ENCODE measurements at regions not wholly inside any gene's neighbourhood (a gene's known extent, or its start where the extent isn't known, plus 50 kb on each side); places are given as distances from the start of the nearest gene placed in this dataset.

DNA sequence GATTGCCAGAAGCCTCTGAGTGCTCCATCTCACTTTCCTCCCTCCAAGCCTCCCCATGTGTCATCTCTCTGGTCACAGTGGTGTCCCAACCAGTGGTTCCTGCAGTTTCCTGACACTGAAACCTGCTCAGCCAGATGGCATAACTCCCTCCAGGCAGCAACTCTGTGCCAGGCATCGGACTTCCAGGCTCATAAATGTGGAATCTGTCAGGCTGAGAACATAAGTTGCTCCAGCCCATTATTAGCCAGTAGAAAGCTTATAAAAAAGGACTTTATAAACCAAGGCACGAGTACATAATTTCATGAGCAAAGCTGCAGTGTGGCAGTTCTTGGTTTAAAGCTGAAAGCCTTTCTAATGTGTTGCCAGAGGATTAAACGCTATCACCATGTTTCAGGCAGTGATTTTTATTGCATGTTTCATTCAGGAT lies 194.3 kb downstream of the DACT1 start:
- H3K4me1 ChIP-seq (ENCODE audit: control insufficient read depth, low read length), result no peaks in the 10 kb centered on the region
- TF ChIP-seq, protein P1, sequence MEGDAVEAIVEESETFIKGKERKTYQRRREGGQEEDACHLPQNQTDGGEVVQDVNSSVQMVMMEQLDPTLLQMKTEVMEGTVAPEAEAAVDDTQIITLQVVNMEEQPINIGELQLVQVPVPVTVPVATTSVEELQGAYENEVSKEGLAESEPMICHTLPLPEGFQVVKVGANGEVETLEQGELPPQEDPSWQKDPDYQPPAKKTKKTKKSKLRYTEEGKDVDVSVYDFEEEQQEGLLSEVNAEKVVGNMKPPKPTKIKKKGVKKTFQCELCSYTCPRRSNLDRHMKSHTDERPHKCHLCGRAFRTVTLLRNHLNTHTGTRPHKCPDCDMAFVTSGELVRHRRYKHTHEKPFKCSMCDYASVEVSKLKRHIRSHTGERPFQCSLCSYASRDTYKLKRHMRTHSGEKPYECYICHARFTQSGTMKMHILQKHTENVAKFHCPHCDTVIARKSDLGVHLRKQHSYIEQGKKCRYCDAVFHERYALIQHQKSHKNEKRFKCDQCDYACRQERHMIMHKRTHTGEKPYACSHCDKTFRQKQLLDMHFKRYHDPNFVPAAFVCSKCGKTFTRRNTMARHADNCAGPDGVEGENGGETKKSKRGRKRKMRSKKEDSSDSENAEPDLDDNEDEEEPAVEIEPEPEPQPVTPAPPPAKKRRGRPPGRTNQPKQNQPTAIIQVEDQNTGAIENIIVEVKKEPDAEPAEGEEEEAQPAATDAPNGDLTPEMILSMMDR (IDR thresholded peaks at IDR 0.05; ENCODE audit: low read depth, low read length, poor library complexity, severe bottlenecking), result no peak
- no peak for TF ChIP-seq EZH2phosphoT487 (IDR thresholded peaks at IDR 0.05; ENCODE audit: borderline replicate concordance, low read length)

GRCh38 chr14:58833634-58834378 lies 196.0 kb downstream of the DACT1 start:
- H3K27me3 ChIP-seq (ENCODE audit: control insufficient read depth, low read length), result no peaks in the 10 kb centered on the region
- no peaks in the 10 kb centered on the region for H3K4me1 ChIP-seq (ENCODE audit: control insufficient read depth, low read length)

More for the DNA sequence above, 194.3 kb downstream of the DACT1 start:
- no peaks in the 10 kb centered on the region for H3K36me3 ChIP-seq (ENCODE audit: control insufficient read depth, low read length)
- no peaks in the 10 kb centered on the region; the same call in 1 of the 2 replicates for H3K9me3 ChIP-seq (ENCODE audit: control insufficient read depth, insufficient read depth, low read length)
- H3F3A ChIP-seq (ENCODE audit: control insufficient read depth, insufficient read depth), result no peaks in the 10 kb centered on the region
- H4K20me1 ChIP-seq (ENCODE audit: control insufficient read depth, insufficient read depth, low read depth, low read length), result no peaks in the 10 kb centered on the region
- no peak overlapping the region for H3K4me3 ChIP-seq (ENCODE audit: low read length)
- H3K79me2 ChIP-seq (ENCODE audit: control insufficient read depth, low read length), result no peaks in the 10 kb centered on the region
- no peaks in the 10 kb centered on the region for H3K27me3 ChIP-seq (ENCODE audit: control insufficient read depth, low read length)
- no peak overlapping the region for H3K4me2 ChIP-seq (ENCODE audit: low read length)
- H3K9me2 ChIP-seq (replicated peaks; ENCODE audit: control insufficient read depth, low read length), result no peaks in the 10 kb centered on the region
- no peak overlapping the region for H3K27ac ChIP-seq (ENCODE audit: low read depth, low read length)

DNA sequence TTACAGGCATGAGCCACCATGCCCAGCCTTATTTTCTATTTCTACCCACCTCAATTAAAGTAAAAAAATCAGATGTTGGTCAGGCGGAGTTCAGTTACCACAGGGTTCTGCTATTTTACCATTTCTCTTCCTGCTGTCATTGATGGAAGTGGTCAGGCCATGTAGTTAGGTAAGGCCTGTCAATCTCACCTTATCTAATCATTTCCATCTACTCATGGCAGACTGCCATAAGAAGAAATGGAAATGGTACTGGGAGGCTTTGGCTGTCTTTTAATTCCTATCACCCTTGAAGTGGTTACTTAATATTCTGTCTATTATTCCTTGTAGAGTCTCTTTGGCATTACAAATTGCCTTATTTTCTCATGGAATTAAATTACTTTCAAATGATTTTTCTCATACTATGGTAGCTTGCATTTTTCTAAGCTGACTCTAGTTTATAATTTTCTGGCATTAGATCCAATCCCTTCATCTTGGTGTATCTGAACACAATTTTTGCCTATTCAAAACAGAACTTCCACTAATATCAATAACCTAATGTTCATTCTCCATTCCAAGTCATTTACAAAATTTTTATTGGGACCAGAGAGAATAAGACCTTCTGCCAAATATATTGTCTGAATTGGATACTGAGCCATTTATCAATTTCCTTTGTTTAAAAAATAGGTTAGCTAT lies 198.7 kb downstream of the DACT1 start:
- Histone ChIP-seq H4K20me1 (ENCODE audit: control insufficient read depth, insufficient read depth, low read depth, low read length) (no peaks in the 10 kb centered on the region), H3K27ac (ENCODE audit: low read depth, low read length) (no peak overlapping the region), H3K79me2 (ENCODE audit: control insufficient read depth, low read length) (no peaks in the 10 kb centered on the region), H3K27me3 (ENCODE audit: control insufficient read depth, low read length) (no peaks in the 10 kb centered on the region), H3K9me3 (ENCODE audit: control insufficient read depth, insufficient read depth, low read length) (no peaks in the 10 kb centered on the region), H3K4me1 (ENCODE audit: control insufficient read depth, low read length) (no peaks in the 10 kb centered on the region), H3K4me2 (ENCODE audit: low read length) (no peak overlapping the region), H3K4me3 (ENCODE audit: low read length) (no peak overlapping the region), H3F3A (ENCODE audit: control insufficient read depth, insufficient read depth) (no peaks in the 10 kb centered on the region), H3K9me2 (replicated peaks; ENCODE audit: control insufficient read depth, low read length) (no peaks in the 10 kb centered on the region), H3K36me3 (ENCODE audit: control insufficient read depth, low read length) (no peaks in the 10 kb centered on the region)
- no peak for TF ChIP-seq EZH2phosphoT487 (IDR thresholded peaks at IDR 0.05; ENCODE audit: borderline replicate concordance, low read length)
- TF ChIP-seq, protein P1 (IDR thresholded peaks at IDR 0.05; ENCODE audit: low read depth, low read length, poor library complexity, severe bottlenecking), result no peak

More at GRCh38 chr14:58833634-58834378, 196.0 kb downstream of the DACT1 start:
- TF ChIP-seq EZH2phosphoT487 (IDR thresholded peaks at IDR 0.05; ENCODE audit: borderline replicate concordance, low read length), result no peak
- TF ChIP-seq, protein P1 (IDR thresholded peaks at IDR 0.05; ENCODE audit: low read depth, low read length, poor library complexity, severe bottlenecking), result no peak
- no peaks in the 10 kb centered on the region for H3K9me3 ChIP-seq (ENCODE audit: control insufficient read depth, insufficient read depth, low read length)
- H3K4me3 ChIP-seq (ENCODE audit: low read length), result no peak overlapping the region
- no peaks in the 10 kb centered on the region for H3K9me2 ChIP-seq (replicated peaks; ENCODE audit: control insufficient read depth, low read length)
- no peaks in the 10 kb centered on the region for H3K79me2 ChIP-seq (ENCODE audit: control insufficient read depth, low read length)
- no peaks in the 10 kb centered on the region for H3K36me3 ChIP-seq (ENCODE audit: control insufficient read depth, low read length)
- H3F3A ChIP-seq (ENCODE audit: control insufficient read depth, insufficient read depth), result no peaks in the 10 kb centered on the region
- H4K20me1 ChIP-seq (ENCODE audit: control insufficient read depth, insufficient read depth, low read depth, low read length), result no peaks in the 10 kb centered on the region
- no peak overlapping the region for H3K27ac ChIP-seq (ENCODE audit: low read depth, low read length)
- H3K4me2 ChIP-seq (ENCODE audit: low read length), result no peak overlapping the region

Data from DOHH2 (cell line).